WTC11 (cell line): ENCODE measurements at regions not wholly inside any gene's neighbourhood (a gene's known extent, or its start where the extent isn't known, plus 50 kb on each side); places are given as distances from the start of the nearest gene placed in this dataset.

Source experiments
- ATAC-seq: fragments of 200-7000 bp; cut with Tn5 transposase; 2 replicates; pipeline ENCODE4 v1.10.0; 2021; ENCODE audit warnings: mild to moderate bottlenecking, moderate library complexity
- CTCF ChIA-PET: fragments of 300-600 bp; sonication (Branson Sonifier 250); formaldehyde crosslinking; loops from one replicate; lab custom pipeline; 2021; ENCODE audit warnings: antibody characterized with exemption; lab: Charles Lee
- POLR2A ChIA-PET: fragments of 350-600 bp; sonication (Branson Sonifier 250); formaldehyde crosslinking; loops from one replicate; lab custom pipeline; 2021; ENCODE audit warnings: antibody characterized with exemption; lab: Charles Lee
- DNase-seq: peaks from one replicate; pipeline ENCODE4 v3.0.0; 2021; ENCODE audit warnings: low spot score
- H3K27ac Mint-ChIP-seq: 2 replicates; pipeline ENCODE4 v1.8.0; 2021; ENCODE audit warnings: mixed read lengths
- H3K27me3 Mint-ChIP-seq: 2 replicates; pipeline ENCODE4 v1.8.0; 2021; ENCODE audit warnings: low read depth, mild to moderate bottlenecking, moderate library complexity, mixed read lengths
- H3K36me3 Mint-ChIP-seq: 2 replicates; pipeline ENCODE4 v1.8.0; 2021; ENCODE audit warnings: mixed read lengths
- H3K4me1 Mint-ChIP-seq: 2 replicates; pipeline ENCODE4 v1.8.0; 2022; ENCODE audit warnings: mixed read lengths
- H3K4me3 Mint-ChIP-seq: 2 replicates; pipeline ENCODE4 v1.8.0; 2021; ENCODE audit warnings: mild to moderate bottlenecking, moderate library complexity, mixed read lengths
- H3K9me3 Mint-ChIP-seq: 2 replicates; pipeline ENCODE4 v1.8.0; 2021; ENCODE audit warnings: mixed read lengths
- GABPB1 ChIP-seq: sonication (generic); formaldehyde crosslinking; IDR thresholded peaks from 2 replicates; pipeline ENCODE4 v1.8.1; 2023; ENCODE audit warnings: mild to moderate bottlenecking, missing genetic modification reagents
- HMGA2 ChIP-seq: fragments of 250-450 bp; sonication (Bioruptor Pico); IDR thresholded peaks from 2 replicates; pipeline ENCODE4 v1.4.0; 2021; ENCODE audit warnings: mild to moderate bottlenecking, moderate library complexity
- NFE2L1 ChIP-seq: sonication (generic); formaldehyde crosslinking; IDR thresholded peaks from 2 replicates; pipeline ENCODE4 v1.8.1; 2023; ENCODE audit warnings: missing genetic modification reagents
- OVOL2 ChIP-seq: fragments of 250-450 bp; sonication (Bioruptor Pico); IDR thresholded peaks from 2 replicates; pipeline ENCODE4 v1.9.0; 2021; ENCODE audit warnings: mild to moderate bottlenecking, borderline replicate concordance
- RORB ChIP-seq: fragments of 250-450 bp; sonication (Bioruptor Pico); IDR thresholded peaks from 2 replicates; pipeline ENCODE4 v1.9.0; 2021; ENCODE audit warnings: mild to moderate bottlenecking
- SMAD4 ChIP-seq: sonication (generic); formaldehyde crosslinking; IDR thresholded peaks from 2 replicates; pipeline ENCODE4 v1.8.0; 2022; ENCODE audit warnings: mild to moderate bottlenecking, missing genetic modification reagents
- TCF7 ChIP-seq: sonication (generic); formaldehyde crosslinking; IDR thresholded peaks from 2 replicates; pipeline ENCODE4 v1.8.0; 2022; ENCODE audit warnings: mild to moderate bottlenecking, low read depth, missing genetic modification reagents, moderate library complexity
- TP53 ChIP-seq: sonication (generic); formaldehyde crosslinking; IDR thresholded peaks from 2 replicates; pipeline ENCODE4 v1.8.1; 2023; ENCODE audit warnings: mild to moderate bottlenecking, missing genetic modification reagents
- ZNF138 ChIP-seq: sonication (generic); formaldehyde crosslinking; conservative IDR thresholded peaks from 2 replicates; pipeline ENCODE4 v1.8.1; 2022; ENCODE audit warnings: mild to moderate bottlenecking, moderate library complexity, missing genetic modification reagents
- ZNF396 ChIP-seq: fragments of 250-450 bp; sonication (Bioruptor Pico); IDR thresholded peaks from 2 replicates; pipeline ENCODE4 v1.8.0; 2021; ENCODE audit warnings: mild to moderate bottlenecking, moderate library complexity, borderline replicate concordance
- ZNF423 ChIP-seq: fragments of 250-450 bp; sonication (Bioruptor Pico); IDR thresholded peaks from 2 replicates; pipeline ENCODE4 v2.1.2; 2022; ENCODE audit warnings: mild to moderate bottlenecking, moderate library complexity
- TF ChIP-seq, protein P1 (sequence below): sonication (generic); formaldehyde crosslinking; IDR thresholded peaks from 2 replicates; pipeline ENCODE4 v1.8.1; 2023; ENCODE audit warnings: mild to moderate bottlenecking, missing genetic modification reagents, borderline replicate concordance
- TF ChIP-seq, protein P2 (sequence below): sonication (generic); formaldehyde crosslinking; conservative IDR thresholded peaks from 2 replicates; pipeline ENCODE4 v1.8.1; 2023; ENCODE audit warnings: mild to moderate bottlenecking, low read depth, missing genetic modification reagents, moderate library complexity
- TF ChIP-seq, protein P3 (sequence below): sonication (generic); formaldehyde crosslinking; IDR thresholded peaks from 2 replicates; pipeline ENCODE4 v1.8.1; 2023; ENCODE audit warnings: mild to moderate bottlenecking, moderate library complexity, missing genetic modification reagents
- TF ChIP-seq, protein P4 (sequence below): sonication (generic); formaldehyde crosslinking; IDR thresholded peaks from 2 replicates; pipeline ENCODE4 v1.8.1; 2022; ENCODE audit warnings: mild to moderate bottlenecking, missing genetic modification reagents, moderate library complexity, borderline replicate concordance
- TF ChIP-seq, protein P5 (sequence below): sonication (generic); formaldehyde crosslinking; IDR thresholded peaks from 2 replicates; pipeline ENCODE4 v1.8.0; 2023; ENCODE audit warnings: missing genetic modification reagents, mild to moderate bottlenecking, borderline replicate concordance

DNA sequence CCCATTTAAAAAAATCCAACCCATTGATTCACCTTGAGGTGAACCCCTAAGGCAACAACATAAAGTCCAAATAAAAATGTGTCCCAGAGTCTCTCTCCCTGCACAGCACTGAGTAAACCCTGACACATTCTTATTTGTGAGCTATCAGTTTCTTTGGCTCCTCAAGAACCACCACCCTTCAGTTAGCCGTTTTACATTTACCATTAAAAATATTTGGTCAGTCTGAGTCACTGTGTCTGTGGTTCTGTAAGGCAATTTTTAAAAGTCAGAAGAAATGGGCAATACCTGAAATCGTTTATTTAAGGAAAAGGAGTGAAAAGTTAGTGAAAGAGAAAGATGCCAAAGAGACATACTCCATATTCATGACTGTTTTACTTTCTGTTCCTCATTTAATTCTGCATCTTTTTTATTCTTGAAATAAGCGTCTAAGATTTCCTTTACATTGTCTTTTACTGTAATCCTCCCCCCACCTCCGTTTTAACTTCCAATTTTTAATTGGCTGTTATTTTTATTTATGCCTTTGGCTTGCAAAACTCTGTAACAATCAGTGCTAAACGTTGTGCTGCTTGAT is 91.7 kb upstream of the IVNS1ABP start (continued):
- no peak for TF ChIP-seq TP53 (CRISPR knock-in tag)
- TF ChIP-seq RORB (CRISPR knock-in tag), result no peak

DNA sequence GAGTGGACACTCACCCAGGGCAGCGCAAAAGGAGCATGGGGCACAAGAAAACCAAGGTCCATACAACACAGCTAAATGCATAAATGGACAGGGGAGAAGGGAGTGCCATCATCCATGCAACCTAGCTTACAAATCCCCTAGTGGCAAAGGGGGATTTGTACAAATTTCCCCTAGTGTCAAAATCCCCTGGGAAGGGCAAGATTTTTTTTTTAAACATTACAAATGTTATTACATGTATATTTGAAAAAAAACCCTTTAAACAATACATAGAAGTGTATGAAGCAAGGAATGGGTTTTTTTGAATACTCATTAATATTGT is 89.6 kb upstream of the IVNS1ABP start:
- Mint-ChIP-seq H3K27me3 (no peaks in the 10 kb centered on the region), H3K27ac (no peak overlapping the region), H3K36me3 (peaks cover 10% of the 10 kb centered on the region), H3K9me3 (peaks cover 13% of the 10 kb centered on the region), H3K4me1 (peaks cover 24% of the 10 kb centered on the region), H3K4me3 (no peak overlapping the region)
- ATAC-seq (no peak), DNase-seq (no peak)
- ChIA-PET CTCF (no interaction called here), POLR2A (no interaction called here)
- TF ChIP-seq, protein P1, sequence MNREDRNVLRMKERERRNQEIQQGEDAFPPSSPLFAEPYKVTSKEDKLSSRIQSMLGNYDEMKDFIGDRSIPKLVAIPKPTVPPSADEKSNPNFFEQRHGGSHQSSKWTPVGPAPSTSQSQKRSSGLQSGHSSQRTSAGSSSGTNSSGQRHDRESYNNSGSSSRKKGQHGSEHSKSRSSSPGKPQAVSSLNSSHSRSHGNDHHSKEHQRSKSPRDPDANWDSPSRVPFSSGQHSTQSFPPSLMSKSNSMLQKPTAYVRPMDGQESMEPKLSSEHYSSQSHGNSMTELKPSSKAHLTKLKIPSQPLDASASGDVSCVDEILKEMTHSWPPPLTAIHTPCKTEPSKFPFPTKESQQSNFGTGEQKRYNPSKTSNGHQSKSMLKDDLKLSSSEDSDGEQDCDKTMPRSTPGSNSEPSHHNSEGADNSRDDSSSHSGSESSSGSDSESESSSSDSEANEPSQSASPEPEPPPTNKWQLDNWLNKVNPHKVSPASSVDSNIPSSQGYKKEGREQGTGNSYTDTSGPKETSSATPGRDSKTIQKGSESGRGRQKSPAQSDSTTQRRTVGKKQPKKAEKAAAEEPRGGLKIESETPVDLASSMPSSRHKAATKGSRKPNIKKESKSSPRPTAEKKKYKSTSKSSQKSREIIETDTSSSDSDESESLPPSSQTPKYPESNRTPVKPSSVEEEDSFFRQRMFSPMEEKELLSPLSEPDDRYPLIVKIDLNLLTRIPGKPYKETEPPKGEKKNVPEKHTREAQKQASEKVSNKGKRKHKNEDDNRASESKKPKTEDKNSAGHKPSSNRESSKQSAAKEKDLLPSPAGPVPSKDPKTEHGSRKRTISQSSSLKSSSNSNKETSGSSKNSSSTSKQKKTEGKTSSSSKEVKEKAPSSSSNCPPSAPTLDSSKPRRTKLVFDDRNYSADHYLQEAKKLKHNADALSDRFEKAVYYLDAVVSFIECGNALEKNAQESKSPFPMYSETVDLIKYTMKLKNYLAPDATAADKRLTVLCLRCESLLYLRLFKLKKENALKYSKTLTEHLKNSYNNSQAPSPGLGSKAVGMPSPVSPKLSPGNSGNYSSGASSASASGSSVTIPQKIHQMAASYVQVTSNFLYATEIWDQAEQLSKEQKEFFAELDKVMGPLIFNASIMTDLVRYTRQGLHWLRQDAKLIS, result no peak
- TF ChIP-seq HMGA2 (CRISPR knock-in tag) (no peak), OVOL2 (CRISPR knock-in tag) (no peak)
- TF ChIP-seq, protein P2, sequence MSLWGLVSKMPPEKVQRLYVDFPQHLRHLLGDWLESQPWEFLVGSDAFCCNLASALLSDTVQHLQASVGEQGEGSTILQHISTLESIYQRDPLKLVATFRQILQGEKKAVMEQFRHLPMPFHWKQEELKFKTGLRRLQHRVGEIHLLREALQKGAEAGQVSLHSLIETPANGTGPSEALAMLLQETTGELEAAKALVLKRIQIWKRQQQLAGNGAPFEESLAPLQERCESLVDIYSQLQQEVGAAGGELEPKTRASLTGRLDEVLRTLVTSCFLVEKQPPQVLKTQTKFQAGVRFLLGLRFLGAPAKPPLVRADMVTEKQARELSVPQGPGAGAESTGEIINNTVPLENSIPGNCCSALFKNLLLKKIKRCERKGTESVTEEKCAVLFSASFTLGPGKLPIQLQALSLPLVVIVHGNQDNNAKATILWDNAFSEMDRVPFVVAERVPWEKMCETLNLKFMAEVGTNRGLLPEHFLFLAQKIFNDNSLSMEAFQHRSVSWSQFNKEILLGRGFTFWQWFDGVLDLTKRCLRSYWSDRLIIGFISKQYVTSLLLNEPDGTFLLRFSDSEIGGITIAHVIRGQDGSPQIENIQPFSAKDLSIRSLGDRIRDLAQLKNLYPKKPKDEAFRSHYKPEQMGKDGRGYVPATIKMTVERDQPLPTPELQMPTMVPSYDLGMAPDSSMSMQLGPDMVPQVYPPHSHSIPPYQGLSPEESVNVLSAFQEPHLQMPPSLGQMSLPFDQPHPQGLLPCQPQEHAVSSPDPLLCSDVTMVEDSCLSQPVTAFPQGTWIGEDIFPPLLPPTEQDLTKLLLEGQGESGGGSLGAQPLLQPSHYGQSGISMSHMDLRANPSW (CRISPR knock-in tag), result no peak
- TF ChIP-seq, protein P3, sequence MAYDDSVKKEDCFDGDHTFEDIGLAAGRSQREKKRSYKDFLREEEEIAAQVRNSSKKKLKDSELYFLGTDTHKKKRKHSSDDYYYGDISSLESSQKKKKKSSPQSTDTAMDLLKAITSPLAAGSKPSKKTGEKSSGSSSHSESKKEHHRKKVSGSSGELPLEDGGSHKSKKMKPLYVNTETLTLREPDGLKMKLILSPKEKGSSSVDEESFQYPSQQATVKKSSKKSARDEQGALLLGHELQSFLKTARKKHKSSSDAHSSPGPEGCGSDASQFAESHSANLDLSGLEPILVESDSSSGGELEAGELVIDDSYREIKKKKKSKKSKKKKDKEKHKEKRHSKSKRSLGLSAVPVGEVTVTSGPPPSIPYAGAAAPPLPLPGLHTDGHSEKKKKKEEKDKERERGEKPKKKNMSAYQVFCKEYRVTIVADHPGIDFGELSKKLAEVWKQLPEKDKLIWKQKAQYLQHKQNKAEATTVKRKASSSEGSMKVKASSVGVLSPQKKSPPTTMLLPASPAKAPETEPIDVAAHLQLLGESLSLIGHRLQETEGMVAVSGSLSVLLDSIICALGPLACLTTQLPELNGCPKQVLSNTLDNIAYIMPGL (CRISPR knock-in tag), result no peak

DNA sequence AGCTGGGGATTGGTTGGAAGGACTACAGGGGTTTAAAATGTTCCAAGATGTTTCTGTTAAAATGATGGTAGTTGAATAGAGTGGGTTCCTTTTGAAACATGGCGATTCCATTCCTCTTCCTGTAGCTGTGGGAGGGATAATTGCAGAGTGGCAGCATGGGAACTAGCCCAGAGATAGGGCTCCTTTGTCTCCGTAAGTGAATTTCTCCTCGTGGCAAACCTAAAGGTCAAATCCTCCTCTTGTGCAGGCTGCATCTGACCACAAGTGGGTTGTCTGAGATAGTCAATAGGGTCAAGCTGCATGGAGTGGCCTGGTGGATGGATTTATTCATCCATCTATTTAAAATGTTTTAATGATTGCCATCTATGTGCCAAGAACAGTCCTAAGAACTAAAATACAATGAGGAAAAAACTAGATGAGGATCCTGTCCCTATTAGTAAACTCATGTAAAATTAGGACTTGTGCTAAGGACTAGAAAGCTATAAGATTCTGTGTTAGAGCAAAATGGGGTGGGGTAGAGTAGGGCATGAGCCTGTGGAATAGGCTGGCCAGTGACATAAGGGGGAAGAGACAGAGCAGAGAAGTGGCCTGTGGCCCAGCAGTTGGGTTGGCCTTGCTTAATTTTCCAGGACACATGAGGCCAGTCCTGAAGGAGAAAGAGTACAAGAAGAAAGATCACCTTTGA is 89.1 kb upstream of the IVNS1ABP start:
- no peaks in the 10 kb centered on the region for H3K27me3 Mint-ChIP-seq
- no peak overlapping the region for H3K27ac Mint-ChIP-seq
- CTCF ChIA-PET, result interaction anchor here (1.0 kb wide), 1 partner anchor 190 kb away, joined by 3 read pairs; no protein-coding TSS in a partner anchor
- POLR2A ChIA-PET, result interaction anchor here (0.6 kb wide), 1 partner anchor 34 kb away, joined by 5 read pairs; no protein-coding TSS in a partner anchor
- H3K9me3 Mint-ChIP-seq, result peaks cover 13% of the 10 kb centered on the region
- peaks cover 27% of the 10 kb centered on the region for H3K4me1 Mint-ChIP-seq
- peaks cover 10% of the 10 kb centered on the region for H3K36me3 Mint-ChIP-seq
- DNase-seq (no peak), ATAC-seq (no peak)
- H3K4me3 Mint-ChIP-seq, result no peak overlapping the region
- TF ChIP-seq NFE2L1 (CRISPR knock-in tag) (no peak), ZNF396 (no peak), GABPB1 (CRISPR knock-in tag) (no peak), ZNF138 (no peak), OVOL2 (CRISPR knock-in tag) (no peak), TCF7 (CRISPR knock-in tag) (no peak), SMAD4 (CRISPR knock-in tag) (no peak), ZNF423 (CRISPR knock-in tag) (no peak)
- TF ChIP-seq, protein P4, sequence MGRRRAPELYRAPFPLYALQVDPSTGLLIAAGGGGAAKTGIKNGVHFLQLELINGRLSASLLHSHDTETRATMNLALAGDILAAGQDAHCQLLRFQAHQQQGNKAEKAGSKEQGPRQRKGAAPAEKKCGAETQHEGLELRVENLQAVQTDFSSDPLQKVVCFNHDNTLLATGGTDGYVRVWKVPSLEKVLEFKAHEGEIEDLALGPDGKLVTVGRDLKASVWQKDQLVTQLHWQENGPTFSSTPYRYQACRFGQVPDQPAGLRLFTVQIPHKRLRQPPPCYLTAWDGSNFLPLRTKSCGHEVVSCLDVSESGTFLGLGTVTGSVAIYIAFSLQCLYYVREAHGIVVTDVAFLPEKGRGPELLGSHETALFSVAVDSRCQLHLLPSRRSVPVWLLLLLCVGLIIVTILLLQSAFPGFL (CRISPR knock-in tag), result no peak
- TF ChIP-seq, protein P5, sequence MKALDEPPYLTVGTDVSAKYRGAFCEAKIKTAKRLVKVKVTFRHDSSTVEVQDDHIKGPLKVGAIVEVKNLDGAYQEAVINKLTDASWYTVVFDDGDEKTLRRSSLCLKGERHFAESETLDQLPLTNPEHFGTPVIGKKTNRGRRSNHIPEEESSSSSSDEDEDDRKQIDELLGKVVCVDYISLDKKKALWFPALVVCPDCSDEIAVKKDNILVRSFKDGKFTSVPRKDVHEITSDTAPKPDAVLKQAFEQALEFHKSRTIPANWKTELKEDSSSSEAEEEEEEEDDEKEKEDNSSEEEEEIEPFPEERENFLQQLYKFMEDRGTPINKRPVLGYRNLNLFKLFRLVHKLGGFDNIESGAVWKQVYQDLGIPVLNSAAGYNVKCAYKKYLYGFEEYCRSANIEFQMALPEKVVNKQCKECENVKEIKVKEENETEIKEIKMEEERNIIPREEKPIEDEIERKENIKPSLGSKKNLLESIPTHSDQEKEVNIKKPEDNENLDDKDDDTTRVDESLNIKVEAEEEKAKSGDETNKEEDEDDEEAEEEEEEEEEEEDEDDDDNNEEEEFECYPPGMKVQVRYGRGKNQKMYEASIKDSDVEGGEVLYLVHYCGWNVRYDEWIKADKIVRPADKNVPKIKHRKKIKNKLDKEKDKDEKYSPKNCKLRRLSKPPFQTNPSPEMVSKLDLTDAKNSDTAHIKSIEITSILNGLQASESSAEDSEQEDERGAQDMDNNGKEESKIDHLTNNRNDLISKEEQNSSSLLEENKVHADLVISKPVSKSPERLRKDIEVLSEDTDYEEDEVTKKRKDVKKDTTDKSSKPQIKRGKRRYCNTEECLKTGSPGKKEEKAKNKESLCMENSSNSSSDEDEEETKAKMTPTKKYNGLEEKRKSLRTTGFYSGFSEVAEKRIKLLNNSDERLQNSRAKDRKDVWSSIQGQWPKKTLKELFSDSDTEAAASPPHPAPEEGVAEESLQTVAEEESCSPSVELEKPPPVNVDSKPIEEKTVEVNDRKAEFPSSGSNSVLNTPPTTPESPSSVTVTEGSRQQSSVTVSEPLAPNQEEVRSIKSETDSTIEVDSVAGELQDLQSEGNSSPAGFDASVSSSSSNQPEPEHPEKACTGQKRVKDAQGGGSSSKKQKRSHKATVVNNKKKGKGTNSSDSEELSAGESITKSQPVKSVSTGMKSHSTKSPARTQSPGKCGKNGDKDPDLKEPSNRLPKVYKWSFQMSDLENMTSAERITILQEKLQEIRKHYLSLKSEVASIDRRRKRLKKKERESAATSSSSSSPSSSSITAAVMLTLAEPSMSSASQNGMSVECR (CRISPR knock-in tag), result no peak
